NCI-H345 (cell line): ENCODE measurements at regions not wholly inside any gene's neighbourhood (a gene's known extent, or its start where the extent isn't known, plus 50 kb on each side); places are given as distances from the start of the nearest gene placed in this dataset.

Experiments
- DNase-seq: peaks from one replicate; lab custom pipeline; 2025; lab: John Stamatoyannopoulos, UW

DNA sequence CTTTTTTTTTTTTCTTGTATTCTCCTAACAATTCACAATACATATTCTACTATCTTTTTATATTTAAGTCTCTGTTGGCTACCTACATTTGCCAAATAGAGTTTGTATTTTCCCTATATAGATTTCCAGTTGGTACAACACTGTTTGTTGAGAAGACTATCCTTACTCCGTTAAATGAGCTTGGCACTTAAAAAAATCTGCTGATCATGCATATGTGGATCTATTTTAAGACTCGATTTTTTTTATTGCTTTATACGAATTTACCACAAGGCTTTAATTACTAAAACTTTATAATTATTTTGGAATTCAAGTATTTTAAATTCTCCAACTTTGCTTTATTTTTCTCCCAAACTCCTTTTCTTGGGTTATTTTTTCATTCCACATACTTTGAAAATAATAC lies 855.6 kb downstream of the C6orf118 start:
- DNase-seq, result no peak

DNA sequence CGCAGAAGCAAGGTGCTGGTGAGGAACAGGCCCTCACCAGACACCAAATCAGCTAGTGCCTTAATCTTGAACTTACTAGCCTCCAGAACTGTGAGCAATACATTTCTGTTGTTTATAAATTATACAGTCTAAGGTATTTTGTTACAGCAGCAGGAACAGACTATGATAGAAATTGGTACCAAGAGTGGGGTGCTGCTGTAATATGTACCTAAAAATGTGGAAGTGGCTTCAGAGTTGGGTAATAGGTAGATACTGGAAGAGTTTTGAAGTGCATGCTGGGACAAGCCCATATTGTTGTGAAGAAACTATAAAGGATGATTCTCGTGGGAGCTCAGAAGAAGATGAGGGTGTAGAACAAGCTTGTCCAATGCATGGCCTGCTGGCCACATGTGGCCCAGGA lies 866.8 kb downstream of the C6orf118 start:
- no peak for DNase-seq

DNA sequence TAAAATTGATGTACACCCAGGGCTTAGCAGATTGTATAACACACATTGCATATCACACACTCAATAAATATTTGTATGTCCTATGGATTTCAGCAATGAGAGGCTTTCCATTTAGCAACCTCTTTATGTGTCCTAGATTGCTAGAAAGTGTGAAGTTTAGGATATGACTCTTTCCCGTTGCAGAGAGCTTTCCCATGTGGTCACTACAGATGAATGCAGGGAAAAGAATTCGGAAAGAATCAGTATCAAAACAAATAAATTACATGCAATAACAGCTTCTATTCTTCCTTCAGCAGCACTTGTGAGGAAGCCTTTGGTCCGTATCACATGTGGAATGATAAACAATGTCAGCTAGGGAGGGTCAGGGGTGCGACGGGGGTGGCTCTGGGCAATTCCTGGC lies 870.1 kb downstream of the C6orf118 start:
- no peak for DNase-seq

DNA sequence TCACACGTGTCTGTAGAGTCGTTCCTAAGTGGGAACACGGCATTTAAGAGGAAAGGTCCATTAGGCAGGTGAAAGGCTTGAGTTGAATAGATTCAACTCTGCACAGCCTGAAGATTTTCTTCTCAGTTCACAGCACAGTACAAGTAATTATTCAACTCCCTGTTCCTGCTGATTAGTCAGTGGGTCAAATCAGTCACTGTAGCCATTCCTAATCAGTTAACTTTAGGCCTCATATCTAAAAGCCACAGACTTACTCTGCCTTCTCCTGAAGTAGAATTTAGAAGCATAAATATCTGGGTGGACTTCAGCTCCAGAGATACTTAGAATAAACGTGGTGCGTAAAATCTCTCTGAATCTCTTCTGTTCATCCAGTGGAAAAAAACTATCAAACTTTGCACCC lies 872.4 kb downstream of the C6orf118 start:
- DNase-seq, result no peak

DNA sequence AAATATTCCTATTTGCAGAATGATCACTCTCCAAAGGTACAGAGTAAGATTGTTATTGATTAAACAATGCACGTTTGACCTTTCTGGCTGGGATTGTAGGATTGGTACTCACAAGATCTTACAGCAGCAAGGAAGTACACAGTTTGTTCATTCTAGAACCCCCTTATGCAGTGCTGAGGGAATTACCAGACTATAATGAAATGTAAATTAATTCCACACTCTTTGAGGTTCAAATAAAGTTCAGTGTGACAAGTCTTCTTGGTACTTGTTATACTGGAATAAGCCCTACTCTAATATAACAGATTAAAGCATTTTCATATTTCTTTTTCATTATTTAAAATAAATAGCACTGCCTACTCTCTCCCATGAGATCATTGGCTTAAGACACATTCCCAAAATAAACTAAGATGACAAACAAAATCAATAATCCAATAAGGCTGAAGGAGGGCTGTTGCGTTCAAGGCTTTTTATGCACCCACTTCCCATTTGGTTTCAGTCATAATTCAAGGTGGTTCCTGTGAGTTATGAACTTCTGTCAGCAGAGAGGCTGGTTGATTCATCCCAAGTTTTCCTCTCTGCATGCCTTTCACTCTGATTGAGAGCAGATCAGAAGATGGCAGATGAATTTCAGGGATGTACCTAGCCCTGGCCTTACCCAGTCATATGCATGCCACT lies 881.5 kb downstream of the C6orf118 start:
- no peak for DNase-seq

DNA sequence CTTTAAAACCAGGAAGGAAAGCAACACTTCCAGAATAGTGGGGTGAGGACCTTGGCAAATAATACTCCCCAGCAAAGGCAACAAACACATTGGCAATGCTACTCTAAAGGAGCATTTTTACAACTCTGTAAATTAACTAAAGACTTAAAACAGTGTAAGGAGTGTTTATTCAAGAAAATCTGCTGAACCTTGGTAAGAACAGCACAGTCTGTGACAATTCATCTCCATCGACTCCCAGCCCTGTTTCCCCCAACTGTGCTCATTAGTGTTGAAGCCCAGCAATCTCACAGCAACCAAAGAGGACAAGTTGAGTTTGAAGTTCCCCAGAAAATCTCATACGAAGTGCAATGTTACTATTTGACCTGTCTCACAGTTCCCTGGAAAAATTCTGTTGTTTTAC lies 884.9 kb downstream of the C6orf118 start:
- no peak for DNase-seq

DNA sequence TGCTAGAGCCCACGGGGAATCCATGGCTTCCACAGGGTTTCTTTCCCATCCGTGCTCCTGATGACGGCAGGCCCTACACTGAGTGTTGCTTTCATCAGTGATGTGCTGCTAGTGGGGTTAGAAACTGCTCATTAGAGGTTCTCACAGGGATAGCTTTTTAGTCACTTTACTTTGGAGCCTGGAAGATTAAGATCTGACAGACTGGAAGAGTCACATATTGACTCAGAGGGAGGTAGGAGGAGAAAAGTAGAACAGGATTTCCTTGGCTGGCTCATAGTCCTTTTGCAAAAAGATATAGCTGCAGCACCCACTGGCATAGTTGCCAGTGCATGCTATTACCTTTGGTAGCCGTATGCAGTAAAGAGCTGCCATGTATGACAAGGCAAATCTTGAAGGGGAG lies 890.3 kb downstream of the C6orf118 start:
- DNase-seq, result no peak

DNA sequence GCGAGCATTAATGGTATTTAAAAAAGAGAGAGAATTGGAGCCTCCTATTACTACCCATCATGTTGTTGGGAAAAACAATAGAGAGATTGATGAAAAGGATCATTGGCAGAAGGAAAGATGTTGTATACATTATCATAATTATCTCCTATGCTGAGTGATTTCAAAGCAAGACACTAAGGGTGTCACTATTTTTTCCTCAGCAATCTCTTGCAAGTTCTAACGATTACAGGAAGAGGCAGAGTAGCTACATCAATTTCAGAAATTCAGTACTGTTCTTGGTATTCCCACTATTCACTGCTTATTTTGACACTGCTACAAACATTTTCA lies 891.2 kb downstream of the C6orf118 start:
- DNase-seq, result no peak

DNA sequence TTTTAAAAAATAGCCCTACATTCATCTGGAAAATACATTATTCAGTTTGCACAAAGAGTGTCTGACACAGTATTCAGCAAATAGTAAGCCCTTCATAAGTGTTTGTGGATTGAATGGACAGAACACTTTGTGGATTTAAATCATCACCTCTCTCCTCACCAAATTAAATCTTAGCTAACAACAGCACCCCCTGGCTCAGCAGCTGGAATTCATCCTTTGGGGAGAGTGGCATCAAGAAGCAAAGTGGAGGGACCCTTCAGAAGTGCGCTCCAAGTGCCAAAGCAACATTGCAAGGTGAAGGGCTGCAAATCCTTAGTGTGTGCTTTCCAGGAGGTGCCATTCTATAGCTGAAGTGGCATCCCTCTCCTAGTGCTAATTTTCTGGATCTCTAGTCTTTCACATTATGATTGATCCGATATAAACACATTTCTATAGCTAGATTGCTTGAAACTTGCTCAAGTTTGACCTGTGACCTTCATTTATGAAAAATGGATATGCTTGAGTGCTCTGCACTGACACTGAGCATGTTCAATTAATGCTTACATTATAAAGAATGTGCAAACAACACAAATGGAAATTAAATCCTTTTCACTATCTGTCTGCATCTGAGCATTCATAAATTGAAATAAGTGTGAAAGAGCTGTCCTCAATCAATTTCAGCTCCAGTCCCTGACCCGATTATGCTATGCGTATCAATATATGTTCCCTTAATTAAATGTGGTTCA lies 891.7 kb downstream of the C6orf118 start:
- no peak for DNase-seq

DNA sequence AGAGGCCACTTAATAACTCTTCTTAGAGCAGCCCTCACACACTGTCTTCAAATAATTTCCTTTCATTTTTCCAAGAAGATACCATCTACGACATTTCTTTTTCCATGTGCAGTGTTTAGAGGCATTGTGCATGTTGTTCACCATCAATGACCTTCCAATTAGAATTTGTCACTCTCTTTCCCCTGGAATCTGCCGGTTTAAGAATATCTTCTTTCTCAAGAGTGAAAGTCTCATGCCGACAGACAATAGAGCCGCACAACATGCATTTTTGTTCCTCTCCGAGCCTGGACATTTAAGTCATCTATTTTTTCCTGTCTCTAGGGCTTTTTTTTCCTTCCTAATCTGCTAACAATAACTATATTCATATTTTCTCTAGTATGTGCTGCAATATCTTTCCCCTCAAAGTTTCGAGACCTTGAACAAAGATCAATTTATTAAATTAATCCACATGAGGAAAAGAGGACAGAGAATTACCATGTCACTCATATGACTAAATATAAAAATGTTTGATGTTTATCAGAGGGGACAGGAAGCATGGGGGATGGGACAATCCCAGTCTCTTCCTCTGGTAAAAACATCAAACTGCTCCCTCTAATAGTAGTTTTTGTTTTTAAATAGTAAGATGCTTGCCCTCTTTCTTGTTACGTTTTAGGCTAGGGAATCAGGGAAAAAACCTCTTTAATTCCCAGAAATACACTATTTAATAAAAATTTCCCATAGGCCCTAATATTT lies 893.4 kb downstream of the C6orf118 start:
- DNase-seq, result no peak

DNA sequence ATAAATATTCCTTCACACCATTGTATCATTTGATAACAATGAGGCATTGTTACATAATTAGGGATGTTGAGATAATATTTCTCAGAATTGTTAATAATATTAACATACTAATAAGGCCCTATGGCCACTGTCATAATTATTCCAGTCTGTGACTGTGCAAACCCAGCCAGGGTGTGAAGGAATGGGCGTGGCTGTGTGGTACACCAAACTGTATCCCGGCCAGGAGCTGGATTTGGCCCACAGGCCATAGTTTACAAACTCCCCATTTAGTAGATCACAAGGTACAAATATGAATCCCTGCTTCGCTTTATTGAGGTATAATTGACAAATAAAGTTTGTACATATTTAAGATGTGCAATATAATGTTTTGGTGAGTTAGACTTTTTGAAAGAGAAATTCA lies 894.7 kb downstream of the C6orf118 start:
- DNase-seq, result no peak

DNA sequence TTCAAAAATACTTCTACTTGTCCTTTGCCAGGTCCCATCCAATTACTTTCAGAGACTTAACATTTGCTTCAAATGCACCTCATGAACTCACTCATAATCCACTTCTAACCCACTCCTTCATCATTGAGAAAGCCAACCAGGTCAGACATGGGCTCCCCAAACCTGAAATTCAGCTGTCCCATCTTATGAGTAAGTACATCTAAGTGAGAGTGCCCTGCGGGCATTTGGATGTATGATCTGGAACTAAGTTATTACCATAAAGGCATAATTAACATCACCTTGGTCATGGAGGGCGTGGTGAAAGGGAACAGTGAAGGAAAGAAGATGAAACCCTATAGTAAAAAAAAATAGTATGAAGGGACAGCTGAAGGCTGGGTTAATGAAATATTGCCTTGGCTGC lies 896.8 kb downstream of the C6orf118 start:
- DNase-seq, result no peak

DNA sequence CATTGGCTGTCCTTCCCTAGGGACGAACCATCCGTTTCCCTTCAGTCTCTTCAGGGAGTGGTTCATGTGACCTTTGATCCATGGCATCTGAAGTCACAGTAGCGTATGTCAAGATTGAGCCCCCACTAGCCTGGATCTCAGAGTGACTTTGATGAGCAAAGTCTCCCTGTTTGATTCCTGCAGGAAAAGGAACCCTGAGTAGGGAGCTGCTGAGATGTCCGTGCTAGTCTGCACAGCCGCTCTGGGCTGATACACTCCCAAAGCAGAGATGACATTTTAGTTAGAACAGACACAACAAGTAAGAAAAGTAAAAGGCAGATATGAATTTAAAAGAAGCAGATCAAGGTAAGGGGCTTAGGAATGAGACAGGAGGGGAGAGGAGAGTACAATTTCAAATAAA lies 899.4 kb downstream of the C6orf118 start:
- DNase-seq, result no peak

DNA sequence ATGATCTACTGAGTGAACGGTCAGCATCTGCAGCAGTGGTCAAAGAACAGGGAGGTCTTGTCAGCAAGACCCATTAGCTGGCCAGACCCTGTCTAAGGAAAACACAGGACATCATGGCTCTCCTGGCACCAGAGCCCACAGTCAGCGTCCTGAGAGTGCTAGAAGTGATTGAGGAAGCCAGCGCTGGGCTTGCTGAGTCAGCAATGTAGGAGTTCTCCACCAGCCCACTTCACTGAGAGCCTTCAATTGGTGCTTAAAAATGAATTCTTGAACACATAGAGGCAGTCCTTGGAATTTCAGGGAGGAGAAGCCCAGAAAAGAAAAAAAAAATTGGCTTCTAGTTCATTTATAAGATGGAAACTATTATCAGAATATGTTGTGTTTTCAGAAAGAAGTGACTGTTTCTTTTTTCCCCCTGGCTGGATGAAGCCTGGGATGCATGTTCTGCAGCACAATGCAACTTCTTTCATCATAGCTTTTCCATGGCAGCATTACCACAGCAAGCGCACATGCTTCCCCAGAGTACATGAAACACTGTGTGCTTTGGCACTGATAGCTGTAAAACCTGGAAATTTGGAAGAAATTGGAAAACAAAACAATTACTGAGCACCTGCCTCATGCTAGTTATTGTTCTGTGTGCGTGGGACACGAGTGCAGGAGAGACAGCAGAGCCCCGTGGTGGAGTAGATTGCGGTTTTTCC lies 899.9 kb downstream of the C6orf118 start:
- no peak for DNase-seq

DNA sequence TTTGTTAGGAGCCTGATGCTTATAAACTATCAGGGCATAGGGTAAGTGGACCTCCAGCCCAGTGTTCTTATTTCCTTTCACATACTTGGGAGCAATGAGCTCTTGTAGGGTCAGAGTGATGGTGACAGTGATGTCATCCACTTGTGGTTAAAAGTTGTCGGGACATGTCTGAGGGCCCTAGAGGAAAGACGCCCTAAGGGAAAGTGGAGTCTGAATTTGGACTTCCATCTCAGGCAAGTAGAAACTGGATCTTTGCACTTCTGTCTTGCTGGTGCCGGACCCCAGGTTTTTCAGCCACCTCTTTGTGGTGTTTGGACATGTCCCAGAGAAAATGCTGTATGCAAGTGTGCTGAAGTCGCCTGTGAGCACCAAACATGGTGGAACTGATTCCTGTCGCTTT lies 900.5 kb downstream of the C6orf118 start:
- DNase-seq, result no peak

DNA sequence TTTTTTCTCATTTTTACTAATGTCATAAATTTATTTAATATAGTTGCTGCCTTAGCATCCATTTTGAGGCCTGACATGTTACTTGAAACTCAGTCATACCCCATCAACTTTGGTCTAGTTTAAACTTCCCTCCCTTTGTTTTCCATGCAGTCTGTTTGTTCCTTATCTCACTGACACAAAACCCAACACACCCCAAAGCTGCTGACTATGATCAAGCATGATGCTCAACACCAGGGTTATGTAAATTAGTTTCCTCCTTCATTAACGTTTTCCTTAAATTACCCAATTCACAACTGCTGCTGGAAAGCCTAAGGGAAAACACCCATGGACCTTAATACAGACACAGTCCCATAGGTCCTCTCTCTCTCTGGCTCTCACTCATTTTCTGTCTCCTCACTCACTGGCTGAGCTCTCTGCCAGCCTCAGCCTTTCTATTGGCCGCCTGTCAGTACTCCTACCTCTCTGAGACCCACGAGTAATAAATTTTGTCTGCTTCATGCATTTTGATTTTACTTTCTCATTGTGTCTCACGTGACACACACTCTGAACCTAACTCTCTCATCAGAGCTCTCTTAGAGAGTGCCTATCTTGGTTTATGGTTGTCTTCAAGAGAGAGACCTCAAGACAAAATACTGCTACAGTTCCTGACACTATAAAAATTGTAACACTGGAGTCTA lies 904.5 kb downstream of the C6orf118 start:
- DNase-seq, result no peak

DNA sequence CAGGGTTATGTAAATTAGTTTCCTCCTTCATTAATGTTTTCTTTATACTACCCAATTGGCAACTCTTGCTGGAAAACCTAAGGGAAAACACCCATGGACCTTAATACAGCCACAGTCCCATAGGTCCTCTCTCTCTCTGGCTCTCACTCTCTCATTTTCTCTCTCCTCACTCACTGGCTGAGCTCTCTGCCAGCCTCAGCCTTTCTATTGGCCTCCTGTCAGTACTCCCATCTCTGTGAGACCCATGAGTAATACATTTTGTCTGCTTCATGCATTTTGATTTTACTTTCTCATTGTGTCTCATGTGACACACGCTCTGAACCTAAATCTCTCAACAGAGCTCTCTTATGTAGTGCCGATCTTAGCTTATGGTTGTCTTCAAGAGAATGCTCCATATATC lies 907.5 kb downstream of the C6orf118 start:
- no peak for DNase-seq

DNA sequence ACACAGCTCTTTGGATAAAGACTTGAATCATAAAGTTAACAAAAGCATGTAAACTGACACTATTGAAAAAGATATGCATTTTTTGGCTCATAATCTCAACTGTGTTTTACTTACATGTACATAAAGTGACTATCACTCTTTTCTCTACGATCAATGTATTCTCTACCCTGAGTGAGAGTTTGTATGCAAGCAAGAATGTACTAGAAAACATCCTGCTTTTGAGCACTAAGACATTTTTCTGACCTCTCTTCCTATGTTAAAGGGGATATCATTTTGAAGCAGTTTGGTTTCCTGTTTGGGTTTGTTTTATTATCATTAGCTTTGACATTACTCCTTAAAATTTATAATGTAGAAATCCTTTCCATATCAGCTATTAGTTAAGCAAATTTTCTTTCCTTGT lies 910.8 kb downstream of the C6orf118 start:
- DNase-seq, result no peak

DNA sequence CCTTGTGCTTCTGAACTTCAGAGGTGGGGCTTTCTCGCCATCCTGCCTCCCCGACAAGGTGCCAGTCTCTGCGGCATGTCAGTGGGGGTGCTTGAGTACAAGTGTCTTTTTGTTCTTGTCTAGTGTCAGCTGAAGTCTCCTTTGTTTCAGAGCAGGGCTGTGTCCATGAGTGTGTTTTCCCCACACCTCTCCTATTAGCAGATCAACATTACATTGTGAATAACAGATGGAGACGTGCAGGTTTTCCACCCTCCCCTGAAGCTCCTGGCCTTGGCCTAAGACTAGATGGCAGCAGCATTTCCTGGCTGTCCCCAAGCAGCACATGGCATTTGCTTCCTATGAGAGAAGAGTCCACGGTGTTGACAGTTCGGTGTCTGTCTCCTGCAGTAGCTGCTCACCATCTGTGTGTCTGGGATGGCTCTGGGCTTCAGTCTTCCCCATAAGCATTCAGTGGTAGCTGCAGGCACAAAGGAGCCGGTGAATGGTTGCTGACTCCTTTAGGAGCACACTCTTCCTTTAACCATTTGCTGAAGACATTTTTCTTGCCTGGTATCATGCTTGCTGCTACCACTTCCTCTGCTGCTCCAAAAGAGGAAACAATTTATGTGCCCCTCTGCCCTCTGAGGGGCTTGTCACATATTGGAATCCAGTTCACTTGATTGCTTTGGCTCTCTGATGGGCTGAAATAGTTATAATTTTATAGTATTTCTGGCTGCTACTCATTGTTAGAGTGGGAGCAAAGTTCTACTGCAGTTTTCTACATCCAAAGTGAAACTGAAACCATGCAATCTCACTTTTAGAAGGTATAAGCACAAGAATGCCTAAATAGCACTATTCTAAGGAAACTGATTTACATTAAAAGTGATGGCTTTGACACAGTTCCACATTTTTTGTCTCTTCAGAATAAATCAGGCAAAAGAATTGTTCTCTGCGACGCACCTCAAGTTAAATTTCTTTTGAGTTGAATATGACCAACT lies 913.0 kb downstream of the C6orf118 start:
- no peak for DNase-seq

DNA sequence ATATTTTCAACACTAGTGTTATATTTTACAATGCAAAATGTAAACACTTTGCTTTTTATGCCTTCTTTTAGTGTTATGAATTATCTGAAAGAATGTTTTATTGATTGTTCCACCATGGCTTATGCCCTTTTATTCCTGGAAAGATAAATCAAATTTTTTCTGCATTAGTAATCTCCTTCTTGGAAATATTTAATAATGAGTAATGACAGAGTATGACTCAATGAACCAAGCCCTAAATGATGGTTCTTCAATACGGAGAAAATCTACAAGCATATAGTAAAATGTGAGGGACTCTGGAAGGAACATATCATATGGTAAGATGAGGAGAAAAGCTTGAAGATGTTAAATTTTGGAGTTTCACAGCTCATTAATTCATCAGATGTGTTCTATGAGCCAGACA lies 929.6 kb downstream of the C6orf118 start:
- no peak for DNase-seq

DNA sequence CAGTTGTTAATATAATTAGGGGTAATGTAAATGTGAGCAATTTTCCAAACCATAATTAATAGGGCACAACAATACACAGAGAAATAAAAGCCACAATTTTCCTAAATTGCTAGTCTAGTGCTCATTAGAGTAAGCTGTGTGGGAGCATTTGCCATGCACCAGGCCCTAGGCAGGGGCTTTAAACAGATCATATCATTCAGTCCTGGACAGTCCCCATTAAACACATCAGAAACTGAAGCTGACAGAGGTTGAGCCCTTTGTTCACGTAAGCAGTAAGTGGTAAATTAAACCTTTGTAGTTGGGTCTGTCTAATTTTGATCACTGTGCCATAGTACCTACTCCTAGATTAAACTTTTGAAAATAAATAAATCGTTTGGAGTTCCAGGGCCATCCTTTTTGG lies 931.1 kb downstream of the C6orf118 start:
- no peak for DNase-seq
